ENCODE measurements at regions not wholly inside any gene's neighbourhood (a gene's known extent, or its start where the extent isn't known, plus 50 kb on each side); places are given as distances from the start of the nearest gene placed in this dataset.

GRCh38 chr14:101026341-101026740, 122.8 kb upstream of the RTL1 start:
- no peak for DNase-seq (ENCODE audit: low spot score)

GRCh38 chr14:101027291-101027690, 123.8 kb upstream of the RTL1 start:
- DNase-seq (ENCODE audit: low spot score) = no peak

GRCh38 chr14:101027966-101028365, 124.4 kb upstream of the RTL1 start:
- DNase-seq (ENCODE audit: low spot score) = no peak

- DNase-seq (ENCODE audit: low spot score) = no peak
Observed at GRCh38 chr14:101028971-101029667, 125.6 kb upstream of the RTL1 start.

GRCh38 chr14:101029668-101030290, 126.3 kb upstream of the RTL1 start:
- DNase-seq (ENCODE audit: low spot score) = no peak

DNA sequence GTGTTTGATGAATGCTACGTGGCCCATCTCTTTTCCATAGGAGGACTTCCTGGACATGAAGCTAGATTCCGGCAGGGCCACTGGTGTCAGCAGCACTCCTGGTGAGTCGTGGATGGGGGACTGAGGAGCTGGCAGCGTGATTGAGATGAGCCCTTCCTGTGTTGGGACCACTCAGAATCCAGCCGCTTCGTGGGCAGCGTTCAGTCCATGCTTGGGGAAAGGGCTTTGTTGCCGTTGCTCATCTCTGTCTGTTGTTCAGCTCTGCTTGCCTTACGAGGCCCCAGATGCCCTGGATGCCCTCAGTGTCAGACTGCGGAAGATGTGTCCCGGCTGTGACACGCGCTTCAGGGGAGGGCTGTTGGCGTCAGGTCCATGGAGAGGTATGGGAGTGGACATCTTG, 127.1 kb upstream of the RTL1 start:
- DNase-seq (ENCODE audit: low spot score) = no peak

- DNase-seq (ENCODE audit: low spot score) = no peak
Observed at GRCh38 chr14:101031186-101031585, 127.7 kb upstream of the RTL1 start.

GRCh38 chr14:101031721-101032120, 128.2 kb upstream of the RTL1 start:
- no peak for DNase-seq (ENCODE audit: low spot score)

DNA sequence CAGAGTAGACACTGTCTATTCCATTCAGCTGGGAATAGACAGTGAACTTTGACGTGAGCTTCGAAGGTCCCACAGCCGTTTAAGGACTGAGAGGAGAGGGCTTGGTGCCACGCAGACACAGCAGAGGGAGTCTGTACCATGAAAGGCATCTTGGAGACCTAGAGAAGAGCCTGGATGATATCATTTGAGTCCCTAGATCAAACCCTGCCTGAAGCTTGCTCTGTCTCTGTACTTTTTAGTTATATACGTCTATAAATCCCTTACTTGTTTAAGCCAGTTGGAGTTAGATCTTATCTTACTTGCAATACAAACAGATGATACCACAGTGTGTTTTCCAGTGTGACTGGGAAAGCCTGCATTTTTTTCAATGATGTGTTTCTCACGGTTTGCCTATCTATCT, 128.9 kb upstream of the RTL1 start:
- DNase-seq (ENCODE audit: low spot score) = no peak

GRCh38 chr14:101033006-101033405, 129.5 kb upstream of the RTL1 start:
- no peak for DNase-seq (ENCODE audit: low spot score)

- DNase-seq (ENCODE audit: low spot score) = no peak
Observed at GRCh38 chr14:101033446-101034165, 130.1 kb upstream of the RTL1 start.

- no peak for DNase-seq (ENCODE audit: low spot score)
Observed at GRCh38 chr14:101034986-101035385, 131.5 kb upstream of the RTL1 start.

GRCh38 chr14:101035466-101036225, 132.1 kb upstream of the RTL1 start:
- no peak for DNase-seq (ENCODE audit: low spot score)

DNA sequence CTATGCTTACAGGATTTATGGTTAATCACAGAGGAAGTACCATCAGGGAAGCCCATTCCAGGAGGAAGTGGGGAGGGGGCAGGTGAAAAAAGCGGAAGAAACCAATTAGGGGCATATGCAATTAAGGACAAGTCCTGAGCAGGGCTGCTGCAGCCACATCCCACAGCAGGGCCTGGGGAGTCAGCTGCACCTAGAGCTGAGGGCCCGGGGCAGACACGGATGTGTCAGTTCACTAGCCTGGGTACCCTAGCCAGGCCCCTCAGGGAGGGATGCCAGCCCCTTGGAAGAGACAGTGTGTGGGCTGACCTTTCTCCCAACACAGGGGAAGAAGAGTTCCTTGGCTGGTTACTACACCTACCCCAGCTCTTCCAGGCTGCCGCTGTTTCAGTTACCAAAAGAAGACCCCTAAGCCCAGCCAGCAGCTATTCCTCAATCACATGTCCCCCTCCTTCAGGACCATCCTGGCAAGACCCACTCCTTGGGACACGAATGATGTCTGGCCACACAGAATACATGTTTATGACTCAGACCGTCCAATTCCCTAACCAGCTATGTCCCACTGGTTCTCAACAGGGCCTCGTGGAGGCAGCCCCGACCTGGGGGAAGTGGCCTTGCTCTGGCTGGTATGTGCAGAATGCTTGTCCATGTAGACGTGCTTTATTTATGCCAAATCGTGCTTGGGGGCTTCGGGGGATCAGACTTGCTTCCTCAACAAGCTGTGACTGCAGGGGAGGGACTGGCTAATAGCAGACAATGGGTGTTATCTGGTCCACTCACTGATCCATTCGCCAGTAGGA, 133.7 kb upstream of the RTL1 start:
- DNase-seq (ENCODE audit: low spot score) = no peak

DNA sequence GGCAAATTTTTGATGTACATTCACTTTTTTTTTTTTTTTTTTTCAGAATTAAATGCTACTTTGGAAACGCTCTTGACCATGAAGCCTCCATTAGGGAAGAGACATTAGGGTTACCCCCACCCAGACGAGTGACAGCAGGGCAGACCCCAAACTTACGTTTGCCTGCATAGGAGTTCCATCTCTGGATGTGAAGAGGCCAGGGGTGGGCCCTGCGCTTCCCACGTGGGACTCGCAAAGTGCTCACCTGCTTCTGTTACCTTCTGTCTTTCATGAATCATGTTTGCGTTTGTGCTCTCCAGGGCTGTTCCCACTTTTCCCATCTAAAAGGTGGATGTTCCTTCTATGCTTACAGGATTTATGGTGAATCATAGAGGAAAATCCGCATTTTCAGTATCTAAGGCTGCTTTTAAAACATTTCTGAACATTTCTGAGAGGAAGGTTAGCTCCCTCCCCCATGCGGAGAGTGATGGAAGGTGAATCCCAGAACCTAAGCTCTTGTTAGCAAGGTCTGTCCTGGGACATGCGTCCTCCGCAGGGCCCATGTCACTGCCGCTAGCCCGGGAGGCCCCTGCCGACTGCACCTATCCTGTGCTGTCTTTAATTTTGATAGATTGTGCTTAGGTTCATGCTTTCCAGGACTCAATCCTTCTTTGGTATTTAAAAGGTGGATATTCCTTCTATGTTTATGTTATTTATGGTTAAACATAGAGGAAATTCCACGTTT, 135.7 kb upstream of the RTL1 start:
- DNase-seq (ENCODE audit: low spot score) = no peak

- no peak for DNase-seq (ENCODE audit: low spot score)
Observed at GRCh38 chr14:101039755-101040138, 136.2 kb upstream of the RTL1 start.

DNA sequence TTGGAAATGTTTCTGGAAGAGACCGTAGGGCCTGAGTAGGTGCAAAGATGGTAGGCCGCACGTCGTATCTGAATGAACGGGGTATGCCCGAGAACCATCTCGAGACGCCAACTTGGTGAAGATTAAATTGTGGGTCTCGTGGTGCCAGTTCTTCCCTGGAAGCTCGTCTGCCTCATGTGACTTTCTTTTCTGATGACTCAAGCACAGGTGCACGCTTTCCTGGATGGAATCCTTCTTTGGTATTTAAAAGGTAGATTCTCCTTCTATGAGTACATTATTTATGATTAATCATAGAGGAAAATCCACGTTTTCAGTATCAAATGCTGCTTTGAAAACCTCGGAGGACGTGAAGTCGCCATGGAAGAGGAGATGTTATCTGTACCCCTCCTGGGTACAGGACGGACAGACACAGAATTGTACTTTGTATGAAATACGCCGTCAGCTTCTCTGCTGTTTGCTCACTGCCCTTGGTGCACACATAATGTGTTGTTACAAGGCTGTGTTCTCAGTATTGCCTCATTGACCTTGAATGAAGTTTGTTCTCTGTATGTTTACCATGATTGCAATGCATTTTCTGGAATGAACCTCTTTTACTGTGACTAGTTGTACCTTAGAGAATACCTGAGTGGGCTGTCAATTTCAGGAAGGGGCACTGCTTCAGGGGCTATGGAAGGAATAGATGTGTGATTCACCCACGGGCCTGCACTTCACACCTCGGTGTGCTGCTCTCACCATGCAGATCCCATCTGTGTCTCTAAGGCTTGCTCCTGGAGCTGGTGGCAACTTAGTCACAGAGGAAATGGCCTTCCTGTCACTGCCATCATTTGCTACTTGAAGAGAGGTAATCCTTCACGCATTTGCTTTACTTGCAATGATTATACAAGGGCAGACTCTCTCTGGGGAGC, 137.3 kb upstream of the RTL1 start:
- DNase-seq (ENCODE audit: low spot score) = no peak

- DNase-seq (ENCODE audit: low spot score) = no peak
Observed at GRCh38 chr14:101043891-101044290, 140.4 kb upstream of the RTL1 start.

DNA sequence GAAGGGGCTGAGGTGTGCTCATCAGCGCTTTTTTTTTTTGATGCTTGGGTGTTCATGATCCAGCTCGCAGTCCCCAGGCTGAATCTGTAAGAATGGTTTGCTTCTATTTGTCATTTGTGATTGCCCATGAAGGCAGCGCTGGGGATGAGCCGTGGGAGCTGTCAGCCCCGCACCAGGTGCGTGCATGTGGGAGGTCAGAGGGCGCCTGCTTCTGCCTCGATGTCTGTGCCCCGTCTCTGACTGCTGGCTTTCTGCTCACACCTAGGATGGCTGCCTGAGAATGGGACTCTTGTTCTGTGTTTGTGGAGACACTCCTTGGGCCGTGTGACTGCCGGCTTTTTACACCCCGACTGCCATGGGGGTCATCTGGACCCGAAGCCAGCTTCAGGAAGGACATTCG, 141.2 kb upstream of the RTL1 start:
- no peak for DNase-seq (ENCODE audit: low spot score)

DNA sequence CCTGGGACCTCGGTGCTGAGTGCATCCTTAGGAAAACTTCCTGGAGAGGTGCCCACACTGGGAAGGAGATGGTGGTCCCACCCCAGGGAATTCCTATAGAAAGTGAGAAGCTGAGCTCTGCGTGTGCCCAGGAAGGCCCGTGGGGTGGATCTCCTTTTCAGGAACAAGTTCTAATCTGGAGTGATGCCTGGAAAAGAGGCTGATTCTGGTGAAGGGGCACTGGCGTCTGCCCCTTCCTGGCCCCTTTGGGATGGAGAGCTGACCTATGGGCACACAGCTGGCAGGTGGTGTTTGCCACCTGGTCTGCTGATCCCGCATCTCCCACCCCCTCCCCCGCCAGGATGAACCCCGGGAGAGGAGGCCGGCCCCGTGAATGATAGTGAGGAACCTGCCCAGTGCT, 142.0 kb upstream of the RTL1 start:
- DNase-seq (ENCODE audit: low spot score) = no peak

Data from COLO829 (cell line).